ENCODE measurements at regions not wholly inside any gene's neighbourhood (a gene's known extent, or its start where the extent isn't known, plus 50 kb on each side); places are given as distances from the start of the nearest gene placed in this dataset.

DNA sequence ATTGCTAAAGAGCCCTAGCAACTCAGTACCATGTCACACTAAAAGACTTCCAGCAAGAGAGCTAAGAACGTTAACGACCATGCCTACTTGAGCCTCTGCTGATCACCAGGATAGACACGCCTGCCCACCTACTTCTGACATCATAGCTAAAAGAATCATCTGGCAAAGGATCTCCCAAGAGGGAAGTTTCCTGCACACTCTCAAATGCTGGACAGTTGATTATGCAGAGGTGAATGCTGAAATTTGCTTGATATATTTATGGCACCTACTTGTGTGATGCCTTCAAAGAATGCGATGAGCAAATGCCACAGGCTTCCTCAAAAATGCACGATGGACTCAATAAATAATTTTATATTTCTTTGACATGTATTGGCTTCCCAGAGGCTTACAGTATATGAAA lies 113.6 kb downstream of the GALC start:
- Histone ChIP-seq H3K9me3 (no peaks in the 10 kb centered on the region), H3K27ac (no peak overlapping the region), H3K36me3 (no peaks in the 10 kb centered on the region), H3K4me3 (no peak overlapping the region), H3K27me3 (no peaks in the 10 kb centered on the region), H3K4me1 (no peaks in the 10 kb centered on the region)
- no peak for DNase-seq (ENCODE audit: low spot score in 2 of 2)
- intact Hi-C loops (cut with DNase I; ENCODE audit: low total_unique reads): no loop called here
- no peak for TF ChIP-seq POLR2AphosphoS5 (IDR thresholded peaks at IDR 0.05)
- no peak for TF ChIP-seq POLR2A (IDR thresholded peaks at IDR 0.05)
- TF ChIP-seq CTCF (IDR thresholded peaks at IDR 0.05): no peak

DNA sequence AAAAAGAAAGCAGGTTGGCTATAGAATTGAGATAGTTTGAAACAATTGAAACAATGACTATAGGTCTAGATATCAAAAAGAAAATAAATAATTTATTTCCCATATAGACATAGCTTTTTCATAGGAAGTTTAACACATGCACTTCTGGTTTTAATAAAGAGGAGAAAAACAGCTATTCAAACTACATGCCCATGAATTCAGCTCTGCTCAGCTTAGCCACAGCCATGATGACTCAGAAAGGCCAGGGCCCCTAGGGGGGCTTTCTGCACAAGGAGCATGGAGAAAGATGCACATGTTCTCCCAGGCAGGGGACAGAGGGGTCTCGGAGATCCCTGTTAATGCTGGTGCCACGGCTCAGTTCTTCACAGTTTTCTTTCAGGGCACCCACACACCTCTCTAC lies 114.0 kb downstream of the GALC start:
- H3K36me3 ChIP-seq: no peaks in the 10 kb centered on the region
- no peaks in the 10 kb centered on the region for H3K4me1 ChIP-seq
- no peak overlapping the region for H3K4me3 ChIP-seq
- intact Hi-C loops (cut with DNase I; ENCODE audit: low total_unique reads): no loop called here
- H3K9me3 ChIP-seq: no peaks in the 10 kb centered on the region
- H3K27ac ChIP-seq: no peak overlapping the region
- no peaks in the 10 kb centered on the region for H3K27me3 ChIP-seq
- no peak for DNase-seq (ENCODE audit: low spot score in 2 of 2)
- no peak for TF ChIP-seq CTCF (IDR thresholded peaks at IDR 0.05)
- TF ChIP-seq POLR2AphosphoS5 (IDR thresholded peaks at IDR 0.05): no peak
- no peak for TF ChIP-seq POLR2A (IDR thresholded peaks at IDR 0.05)

DNA sequence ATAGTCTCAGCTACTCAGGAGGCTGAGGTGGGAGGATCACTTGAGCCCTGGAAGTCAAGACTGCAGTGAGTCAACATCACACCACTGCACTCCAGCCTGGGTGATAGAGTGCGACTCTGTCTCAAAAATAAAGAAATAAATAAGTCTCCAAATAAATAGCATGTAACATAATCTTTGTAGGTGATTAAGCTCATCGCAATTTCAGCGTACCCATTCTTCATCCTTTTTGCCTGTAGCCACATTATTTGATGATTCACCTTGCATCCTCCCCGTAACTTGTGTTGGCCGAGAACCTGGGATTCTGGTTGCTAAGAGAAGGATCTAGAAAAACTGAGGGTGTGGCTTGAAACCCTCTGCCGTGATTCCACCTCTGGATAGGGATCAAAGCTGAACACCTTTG lies 115.1 kb downstream of the GALC start:
- intact Hi-C loops (cut with DNase I; ENCODE audit: low total_unique reads): no loop called here
- Histone ChIP-seq H3K4me1 (no peaks in the 10 kb centered on the region), H3K36me3 (no peaks in the 10 kb centered on the region), H3K9me3 (no peaks in the 10 kb centered on the region), H3K27ac (no peak overlapping the region), H3K27me3 (no peaks in the 10 kb centered on the region), H3K4me3 (no peak overlapping the region)
- DNase-seq (ENCODE audit: low spot score in 2 of 2): no peak
- no peak for TF ChIP-seq POLR2A (IDR thresholded peaks at IDR 0.05)
- TF ChIP-seq POLR2AphosphoS5 (IDR thresholded peaks at IDR 0.05): no peak
- no peak for TF ChIP-seq CTCF (IDR thresholded peaks at IDR 0.05)

DNA sequence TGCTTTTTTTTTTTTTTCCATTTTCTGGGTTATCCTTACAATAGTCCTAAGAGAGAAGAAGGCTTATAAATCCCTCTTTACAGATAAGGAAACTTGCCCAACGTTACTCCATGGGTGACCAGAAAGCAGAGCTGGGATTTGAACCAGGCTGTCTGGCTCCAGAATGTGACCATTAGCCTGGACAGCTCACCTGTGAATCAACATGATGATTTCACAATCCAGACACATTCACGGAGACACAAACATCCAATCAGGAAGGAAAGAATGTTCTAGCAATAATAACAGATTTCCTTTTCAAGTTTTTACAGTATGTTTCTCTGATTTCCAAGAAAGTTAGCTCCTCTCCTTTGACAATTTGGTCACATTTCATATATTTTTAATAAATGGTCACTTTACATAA lies 118.3 kb downstream of the GALC start:
- H3K27me3 ChIP-seq: no peaks in the 10 kb centered on the region
- no peaks in the 10 kb centered on the region for H3K36me3 ChIP-seq
- intact Hi-C loops (cut with DNase I; ENCODE audit: low total_unique reads): no loop called here
- no peaks in the 10 kb centered on the region for H3K4me1 ChIP-seq
- TF ChIP-seq POLR2A (IDR thresholded peaks at IDR 0.05) (no peak), CTCF (IDR thresholded peaks at IDR 0.05) (no peak), POLR2AphosphoS5 (IDR thresholded peaks at IDR 0.05) (no peak)
- H3K27ac ChIP-seq: no peak overlapping the region
- no peak overlapping the region for H3K4me3 ChIP-seq
- no peaks in the 10 kb centered on the region for H3K9me3 ChIP-seq
- DNase-seq (ENCODE audit: low spot score in 2 of 2): no peak

DNA sequence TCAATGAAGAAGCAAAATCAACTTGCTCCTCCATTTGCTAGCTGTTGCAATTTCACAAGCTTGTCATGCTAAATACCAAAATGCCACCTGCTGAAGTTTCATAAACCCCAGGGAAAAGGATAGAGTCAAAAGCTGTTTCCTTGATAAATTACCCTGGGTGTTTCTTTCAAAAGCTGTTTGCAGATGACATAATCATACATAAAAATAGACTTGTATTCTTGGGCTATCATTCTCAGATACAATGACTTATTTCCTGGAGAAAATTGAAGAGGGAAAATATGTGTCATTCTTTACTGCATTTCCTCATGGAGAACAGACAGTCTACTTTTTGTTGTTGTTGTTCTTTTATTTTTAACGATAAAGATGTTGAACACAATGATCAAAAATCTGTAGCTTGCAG lies 119.2 kb downstream of the GALC start:
- no peak for DNase-seq (ENCODE audit: low spot score in 2 of 2)

More for the DNA sequence above, 119.2 kb downstream of the GALC start:
- Histone ChIP-seq H3K36me3 (no peaks in the 10 kb centered on the region), H3K9me3 (no peaks in the 10 kb centered on the region), H3K4me3 (no peak overlapping the region), H3K27ac (no peak overlapping the region), H3K27me3 (no peaks in the 10 kb centered on the region), H3K4me1 (no peaks in the 10 kb centered on the region)
- intact Hi-C loops (cut with DNase I; ENCODE audit: low total_unique reads): no loop called here
- TF ChIP-seq CTCF (IDR thresholded peaks at IDR 0.05): no peak
- no peak for TF ChIP-seq POLR2AphosphoS5 (IDR thresholded peaks at IDR 0.05)

Data from breast epithelium (tissue), 4 donors.